ENCODE measurements at regions not wholly inside any gene's neighbourhood (a gene's known extent, or its start where the extent isn't known, plus 50 kb on each side); places are given as distances from the start of the nearest gene placed in this dataset.
"Not testable (repeated sequence)": the region's sequence is repeated elsewhere in the genome, so short reads cannot be mapped to it uniquely, and the experiment has no call there.

DNA sequence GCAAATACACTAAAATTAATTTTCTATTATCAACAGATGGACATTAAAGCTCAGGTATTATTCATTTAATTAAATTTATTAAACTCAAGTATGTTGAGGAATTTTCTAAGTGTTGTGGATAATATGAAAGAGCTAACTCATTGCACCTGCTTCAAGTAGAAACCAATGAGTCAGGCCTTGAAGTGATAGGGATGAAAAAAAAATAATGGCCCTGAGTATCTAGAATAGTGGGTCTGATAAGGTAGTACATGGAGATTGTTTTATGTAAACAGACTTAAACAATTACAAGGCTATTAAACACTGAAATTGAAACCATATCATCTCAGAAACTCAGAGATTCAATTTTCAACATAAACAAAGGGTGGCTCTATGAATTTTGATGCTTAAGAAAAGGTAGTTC, 857.1 kb upstream of the GBE1 start:
- no peak for DNase-seq (ENCODE audit: low read depth)
- TF ChIP-seq, protein P1, sequence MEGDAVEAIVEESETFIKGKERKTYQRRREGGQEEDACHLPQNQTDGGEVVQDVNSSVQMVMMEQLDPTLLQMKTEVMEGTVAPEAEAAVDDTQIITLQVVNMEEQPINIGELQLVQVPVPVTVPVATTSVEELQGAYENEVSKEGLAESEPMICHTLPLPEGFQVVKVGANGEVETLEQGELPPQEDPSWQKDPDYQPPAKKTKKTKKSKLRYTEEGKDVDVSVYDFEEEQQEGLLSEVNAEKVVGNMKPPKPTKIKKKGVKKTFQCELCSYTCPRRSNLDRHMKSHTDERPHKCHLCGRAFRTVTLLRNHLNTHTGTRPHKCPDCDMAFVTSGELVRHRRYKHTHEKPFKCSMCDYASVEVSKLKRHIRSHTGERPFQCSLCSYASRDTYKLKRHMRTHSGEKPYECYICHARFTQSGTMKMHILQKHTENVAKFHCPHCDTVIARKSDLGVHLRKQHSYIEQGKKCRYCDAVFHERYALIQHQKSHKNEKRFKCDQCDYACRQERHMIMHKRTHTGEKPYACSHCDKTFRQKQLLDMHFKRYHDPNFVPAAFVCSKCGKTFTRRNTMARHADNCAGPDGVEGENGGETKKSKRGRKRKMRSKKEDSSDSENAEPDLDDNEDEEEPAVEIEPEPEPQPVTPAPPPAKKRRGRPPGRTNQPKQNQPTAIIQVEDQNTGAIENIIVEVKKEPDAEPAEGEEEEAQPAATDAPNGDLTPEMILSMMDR (IDR thresholded peaks at IDR 0.05; ENCODE audit: low read depth, low read length, missing control alignments), result no peak
- H3K4me3 ChIP-seq (ENCODE audit: low read depth, low read length), result no peak overlapping the region

DNA sequence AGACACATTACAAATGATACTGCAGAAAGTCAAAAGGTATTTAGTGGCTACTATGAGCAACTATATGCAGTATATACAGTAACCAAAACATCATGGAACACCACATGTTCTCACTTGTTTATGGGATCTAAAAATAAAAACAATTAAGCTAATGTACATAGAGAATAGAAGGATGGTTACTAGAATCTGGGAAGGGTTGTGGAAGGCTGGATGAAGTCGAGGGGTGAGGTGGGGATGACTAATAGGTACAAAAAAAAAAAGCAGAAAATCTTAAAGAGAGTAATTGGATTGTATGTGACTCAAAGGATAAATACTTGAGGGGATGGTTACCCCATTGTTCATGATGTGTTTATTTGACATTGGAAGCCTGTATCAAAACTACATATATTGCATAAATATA, 848.8 kb upstream of the GBE1 start:
- TF ChIP-seq, protein P1 (IDR thresholded peaks at IDR 0.05; ENCODE audit: low read depth, low read length, missing control alignments), result no peak
- DNase-seq (ENCODE audit: low read depth), result no peak

DNA sequence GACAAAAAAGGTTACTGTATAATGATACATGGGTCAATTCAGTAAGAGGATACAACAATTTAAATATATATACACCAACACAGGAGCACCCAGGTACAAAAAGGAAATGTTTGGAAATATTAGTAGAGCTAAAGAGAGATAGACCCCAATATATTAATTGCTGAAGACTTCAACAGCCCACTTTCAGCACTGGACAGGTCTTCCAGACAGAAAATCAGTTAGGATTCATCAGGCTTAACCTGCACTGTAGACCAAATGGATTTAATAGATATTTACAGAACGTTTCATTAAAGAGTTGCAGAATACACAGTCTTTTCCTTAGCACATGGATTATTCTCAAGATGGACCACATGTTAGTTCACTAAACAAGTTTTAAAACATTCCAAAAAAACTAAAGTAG, 845.9 kb upstream of the GBE1 start:
- DNase-seq (ENCODE audit: low read depth), result no peak
- H3K4me3 ChIP-seq (ENCODE audit: low read depth, low read length), result no peak overlapping the region
- TF ChIP-seq, protein P1 (IDR thresholded peaks at IDR 0.05; ENCODE audit: low read depth, low read length, missing control alignments), result no peak

More for the DNA sequence above, 848.8 kb upstream of the GBE1 start:
- no peak overlapping the region for H3K4me3 ChIP-seq (ENCODE audit: low read depth, low read length)

DNA sequence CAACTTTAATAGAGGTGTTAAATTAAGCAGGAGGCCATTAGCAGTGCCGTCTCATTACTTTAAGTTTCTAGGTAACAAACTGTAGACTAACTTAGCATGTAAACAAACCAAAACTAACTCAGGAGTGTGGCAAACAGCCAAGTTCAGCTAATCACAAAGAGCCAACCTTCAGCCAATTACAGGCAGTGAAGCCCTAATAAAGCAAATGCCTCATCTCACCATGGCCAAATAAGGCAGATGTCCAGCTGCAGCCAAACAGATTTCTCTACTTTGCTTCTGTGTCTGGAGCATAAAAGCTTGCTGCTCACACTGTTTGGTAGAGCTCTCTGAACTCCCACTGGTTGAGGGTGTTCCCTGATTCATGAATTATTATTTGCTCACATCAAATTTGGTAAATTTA, 835.4 kb upstream of the GBE1 start:
- TF ChIP-seq, protein P1 (IDR thresholded peaks at IDR 0.05; ENCODE audit: low read depth, low read length, missing control alignments), result no peak
- no peak for DNase-seq (ENCODE audit: low read depth)

DNA sequence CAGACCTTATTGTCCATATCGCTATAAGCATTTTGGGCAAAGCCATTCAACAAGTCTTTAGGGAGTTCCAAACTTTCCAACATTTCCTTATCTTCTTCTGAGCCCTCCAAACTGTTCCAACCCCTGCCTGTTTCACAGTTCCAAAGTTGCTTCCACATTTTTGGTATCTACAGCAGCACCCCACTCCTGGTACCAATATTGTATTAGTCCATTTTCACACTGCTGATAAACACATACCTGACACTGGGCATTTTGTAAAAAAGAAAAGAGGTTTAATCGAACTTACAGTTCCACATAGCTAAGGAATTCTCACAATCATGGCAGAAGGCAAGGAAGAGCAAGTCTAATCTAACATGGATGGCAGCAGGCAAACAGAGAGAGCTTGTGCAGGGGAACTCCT, 834.1 kb upstream of the GBE1 start:
- no peak for DNase-seq (ENCODE audit: low read depth)
- TF ChIP-seq, protein P1 (IDR thresholded peaks at IDR 0.05; ENCODE audit: low read depth, low read length, missing control alignments), result no peak
- no peak overlapping the region for H3K4me3 ChIP-seq (ENCODE audit: low read depth, low read length)

More for the DNA sequence above, 835.4 kb upstream of the GBE1 start:
- no peak overlapping the region for H3K4me3 ChIP-seq (ENCODE audit: low read depth, low read length)

DNA sequence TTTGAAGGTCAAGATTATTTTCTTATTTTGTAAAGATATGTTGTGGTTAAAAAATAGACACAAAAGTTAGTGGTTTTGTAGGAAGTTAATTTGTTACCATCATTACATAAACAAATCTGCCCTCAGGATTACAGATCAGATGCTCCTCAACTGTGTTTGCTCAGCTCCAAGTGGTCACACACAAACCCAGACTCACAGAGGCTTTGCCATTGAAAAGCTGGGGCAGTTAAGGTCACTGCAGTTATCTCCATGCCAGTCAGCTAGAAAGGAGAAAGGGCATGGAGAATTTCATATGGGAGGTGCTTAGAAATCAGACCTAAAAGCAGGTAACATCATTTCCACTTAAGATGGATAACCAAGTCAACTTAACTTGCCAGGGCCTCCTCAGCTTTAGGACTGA, 825.7 kb upstream of the GBE1 start:
- TF ChIP-seq, protein P1 (IDR thresholded peaks at IDR 0.05; ENCODE audit: low read depth, low read length, missing control alignments), result no peak
- DNase-seq (ENCODE audit: low read depth), result no peak
- H3K4me3 ChIP-seq (ENCODE audit: low read depth, low read length), result no peak overlapping the region

DNA sequence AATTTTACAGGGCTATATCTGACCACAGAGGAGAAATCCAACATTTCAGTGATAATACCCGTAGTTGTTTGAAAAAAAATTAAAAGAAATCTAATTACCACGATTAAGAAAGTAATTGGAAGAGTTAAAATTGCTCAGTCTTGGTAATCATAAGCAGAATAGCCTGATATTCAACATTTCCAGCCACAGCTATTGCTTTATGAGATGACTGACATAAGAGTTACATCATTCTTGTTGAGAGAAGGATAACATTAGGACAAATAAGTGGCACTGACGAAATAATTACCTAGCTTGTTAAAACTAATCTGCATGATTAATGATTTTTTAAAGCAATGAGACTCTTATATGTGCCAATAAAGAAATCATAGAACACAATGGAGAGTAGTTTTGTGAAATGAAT, 825.0 kb upstream of the GBE1 start:
- DNase-seq (ENCODE audit: low read depth), result no peak
- no peak overlapping the region for H3K4me3 ChIP-seq (ENCODE audit: low read depth, low read length)
- TF ChIP-seq, protein P1 (IDR thresholded peaks at IDR 0.05; ENCODE audit: low read depth, low read length, missing control alignments), result no peak

DNA sequence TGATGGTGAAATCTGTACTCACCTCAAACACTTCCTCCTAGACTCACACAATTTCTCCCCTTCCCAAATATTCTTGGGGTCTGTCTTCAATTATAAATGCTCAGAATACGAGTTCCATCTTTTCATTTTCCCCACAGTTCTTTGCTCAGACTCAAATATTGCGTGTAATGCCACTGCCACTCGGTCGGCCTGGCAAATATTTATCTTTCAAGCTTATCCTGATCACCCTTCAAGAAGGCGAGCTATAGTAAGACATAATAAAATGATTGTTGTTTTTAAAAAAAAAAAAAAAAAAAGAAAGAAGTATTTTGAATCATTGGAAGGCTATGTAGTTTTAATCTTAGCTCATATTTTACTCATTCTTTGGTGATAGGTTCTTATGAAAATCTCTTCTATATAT, 824.6 kb upstream of the GBE1 start:
- not testable (repeated sequence) for DNase-seq (ENCODE audit: low read depth); H3K4me3 ChIP-seq (ENCODE audit: low read depth, low read length)

DNA sequence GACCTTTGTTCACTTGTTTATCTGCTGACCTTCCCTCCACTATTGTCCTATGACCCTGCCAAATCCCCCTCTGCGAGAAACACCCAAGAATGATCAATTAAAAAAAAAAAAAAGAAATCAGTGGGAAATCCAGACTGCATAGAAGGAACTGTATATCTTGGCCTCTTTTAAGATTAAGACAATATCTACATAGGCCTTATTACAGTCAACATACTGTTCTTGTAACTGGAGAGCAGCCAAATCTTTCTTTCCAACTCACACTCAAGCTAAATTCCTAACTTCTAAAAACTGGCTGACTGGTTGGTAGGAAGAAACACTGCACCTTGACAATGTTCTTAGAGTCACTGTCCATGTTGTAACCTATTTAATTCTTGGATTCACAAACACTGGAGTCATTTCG, 824.1 kb upstream of the GBE1 start:
- not testable (repeated sequence) for DNase-seq (ENCODE audit: low read depth); H3K4me3 ChIP-seq (ENCODE audit: low read depth, low read length)

DNA sequence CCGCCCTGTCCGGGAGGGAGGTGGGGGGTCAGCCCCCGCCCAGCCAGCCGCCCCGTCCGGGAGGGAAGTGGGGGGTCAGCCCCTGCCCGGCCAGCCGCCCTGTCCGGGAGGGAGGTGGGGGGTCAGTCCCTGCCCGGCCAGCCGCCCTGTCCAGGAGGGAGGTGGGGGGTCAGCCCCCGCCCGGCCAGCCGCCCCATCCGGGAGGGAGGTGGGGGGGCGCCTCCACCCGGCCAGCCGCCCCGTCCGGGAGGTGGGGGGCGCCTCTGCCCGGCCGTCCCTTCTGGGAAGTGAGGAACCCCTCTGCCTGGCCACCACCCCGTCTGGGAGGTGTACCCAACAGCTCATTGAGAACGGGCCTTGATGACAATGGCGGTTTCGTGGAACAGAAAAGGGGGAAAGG, 823.4 kb upstream of the GBE1 start:
- not testable (repeated sequence) for H3K4me3 ChIP-seq (ENCODE audit: low read depth, low read length); DNase-seq (ENCODE audit: low read depth)

DNA sequence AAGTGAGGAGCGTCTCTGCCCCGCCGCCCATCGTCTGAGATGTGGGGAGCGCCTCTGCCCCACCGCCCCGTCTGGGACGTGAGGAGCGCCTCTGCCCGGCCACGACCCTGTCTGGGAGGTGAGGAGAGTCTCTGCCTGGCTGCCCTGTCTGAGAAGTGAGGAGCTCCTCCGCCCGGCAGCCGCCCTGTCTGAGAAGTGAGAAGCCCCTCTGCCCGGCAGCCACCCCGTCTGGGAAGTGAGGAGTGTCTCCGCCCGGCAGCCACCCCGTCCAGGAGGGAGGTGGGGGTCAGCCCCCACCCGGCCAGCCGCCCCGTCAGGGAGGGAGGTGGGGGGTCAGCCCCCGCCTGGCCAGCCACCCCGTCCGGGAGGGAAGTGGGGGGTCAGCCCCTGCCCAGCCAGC, 823.0 kb upstream of the GBE1 start:
- H3K4me3 ChIP-seq (ENCODE audit: low read depth, low read length); DNase-seq (ENCODE audit: low read depth): not testable (repeated sequence)

All from GM12864 (cell line).